ENCODE measurements at regions not wholly inside any gene's neighbourhood (a gene's known extent, or its start where the extent isn't known, plus 50 kb on each side); places are given as distances from the start of the nearest gene placed in this dataset.

DNA sequence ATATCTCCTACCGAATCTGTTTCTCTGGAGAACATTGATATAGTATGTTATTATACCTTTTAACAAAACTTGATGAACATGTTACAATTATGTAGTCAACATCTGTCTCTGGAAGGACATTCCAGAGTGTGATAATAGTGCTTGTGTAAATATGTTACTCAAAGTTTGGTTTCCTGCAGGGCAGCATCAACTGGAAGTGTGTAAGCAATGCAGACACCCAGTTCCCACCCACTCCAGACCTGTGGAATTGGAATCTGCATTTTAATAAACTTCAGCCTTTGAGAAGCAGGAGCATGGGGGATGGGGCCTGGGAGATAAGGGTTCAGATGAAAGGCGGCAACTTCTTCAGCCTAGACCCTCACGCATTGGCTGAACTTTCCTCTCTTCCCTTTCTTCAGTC is 398.9 kb downstream of the RND3 start:
- TF ChIP-seq, protein P1, sequence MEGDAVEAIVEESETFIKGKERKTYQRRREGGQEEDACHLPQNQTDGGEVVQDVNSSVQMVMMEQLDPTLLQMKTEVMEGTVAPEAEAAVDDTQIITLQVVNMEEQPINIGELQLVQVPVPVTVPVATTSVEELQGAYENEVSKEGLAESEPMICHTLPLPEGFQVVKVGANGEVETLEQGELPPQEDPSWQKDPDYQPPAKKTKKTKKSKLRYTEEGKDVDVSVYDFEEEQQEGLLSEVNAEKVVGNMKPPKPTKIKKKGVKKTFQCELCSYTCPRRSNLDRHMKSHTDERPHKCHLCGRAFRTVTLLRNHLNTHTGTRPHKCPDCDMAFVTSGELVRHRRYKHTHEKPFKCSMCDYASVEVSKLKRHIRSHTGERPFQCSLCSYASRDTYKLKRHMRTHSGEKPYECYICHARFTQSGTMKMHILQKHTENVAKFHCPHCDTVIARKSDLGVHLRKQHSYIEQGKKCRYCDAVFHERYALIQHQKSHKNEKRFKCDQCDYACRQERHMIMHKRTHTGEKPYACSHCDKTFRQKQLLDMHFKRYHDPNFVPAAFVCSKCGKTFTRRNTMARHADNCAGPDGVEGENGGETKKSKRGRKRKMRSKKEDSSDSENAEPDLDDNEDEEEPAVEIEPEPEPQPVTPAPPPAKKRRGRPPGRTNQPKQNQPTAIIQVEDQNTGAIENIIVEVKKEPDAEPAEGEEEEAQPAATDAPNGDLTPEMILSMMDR (IDR thresholded peaks at IDR 0.05; ENCODE audit: low read depth, low read length), result no peak

DNA sequence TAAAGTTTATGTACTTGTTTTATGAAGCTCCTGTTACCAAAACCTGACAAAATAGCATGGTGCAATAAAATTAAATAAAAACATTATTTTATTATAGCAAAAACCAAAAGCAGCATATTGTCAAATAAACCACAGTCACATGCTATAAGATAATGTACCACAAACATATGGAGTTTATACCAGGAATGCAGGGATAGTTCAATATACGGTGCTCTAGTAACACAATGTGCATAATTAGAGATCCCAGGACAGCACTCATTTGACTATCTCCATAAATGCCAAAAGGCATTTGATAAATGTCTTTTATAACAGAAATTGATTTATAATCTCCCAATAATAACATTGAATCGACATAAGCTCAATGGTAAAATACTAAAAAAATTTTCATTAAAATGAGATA is 402.0 kb downstream of the RND3 start:
- TF ChIP-seq, protein P1 (IDR thresholded peaks at IDR 0.05; ENCODE audit: low read depth, low read length), result no peak
- no peak for DNase-seq (ENCODE audit: extremely low read depth, low read depth)

More for the DNA sequence above, 398.9 kb downstream of the RND3 start:
- DNase-seq (ENCODE audit: extremely low read depth, low read depth), result no peak

GRCh38 chr2:150081775-150082481 is 405.5 kb downstream of the RND3 start:
- TF ChIP-seq, protein P1 (IDR thresholded peaks at IDR 0.05; ENCODE audit: low read depth, low read length), result no peak
- no peak for DNase-seq (ENCODE audit: extremely low read depth, low read depth)

DNA sequence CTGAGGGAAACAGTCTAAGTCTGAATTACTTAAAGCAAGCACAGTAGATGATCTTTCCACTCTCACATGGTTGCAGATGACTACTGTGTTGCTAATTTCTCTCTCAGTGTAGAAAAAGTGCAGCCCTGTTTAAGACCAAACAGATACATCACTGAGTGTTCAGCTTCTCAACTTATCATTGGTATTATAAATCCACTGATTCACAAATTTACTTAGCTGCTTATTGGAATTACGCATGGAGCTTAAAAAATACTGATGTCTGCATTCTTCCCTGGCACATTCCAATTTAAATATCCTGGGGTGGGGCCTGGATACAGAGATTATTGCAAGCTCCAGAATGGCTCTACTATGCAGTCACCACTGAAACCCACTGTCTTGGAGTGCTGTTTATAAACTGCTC is 411.2 kb downstream of the RND3 start:
- DNase-seq (ENCODE audit: extremely low read depth, low read depth), result no peak
- TF ChIP-seq, protein P1 (IDR thresholded peaks at IDR 0.05; ENCODE audit: low read depth, low read length), result no peak

GRCh38 chr2:150075831-150076230 is 411.6 kb downstream of the RND3 start:
- TF ChIP-seq, protein P1 (IDR thresholded peaks at IDR 0.05; ENCODE audit: low read depth, low read length), result no peak
- no peak for DNase-seq (ENCODE audit: extremely low read depth, low read depth)

DNA sequence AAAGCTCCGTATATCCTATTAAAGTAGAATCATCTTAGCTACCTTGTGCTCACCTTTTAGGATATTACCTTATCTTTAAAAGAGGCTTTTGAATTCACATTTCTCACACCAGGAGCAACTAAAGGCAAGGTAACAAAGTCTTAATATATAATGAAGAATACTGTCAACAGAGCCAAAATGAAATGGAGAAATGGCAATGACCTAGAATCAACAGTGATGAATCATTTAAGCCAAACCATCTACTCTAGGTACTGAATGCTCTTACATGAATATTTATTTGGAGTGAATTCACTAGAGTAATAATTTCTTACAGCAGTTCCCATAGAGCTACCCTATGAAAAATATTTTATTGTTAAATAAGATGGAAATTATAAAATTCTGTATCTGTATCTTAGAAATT is 421.0 kb downstream of the RND3 start:
- TF ChIP-seq, protein P1 (IDR thresholded peaks at IDR 0.05; ENCODE audit: low read depth, low read length), result no peak
- no peak for DNase-seq (ENCODE audit: extremely low read depth, low read depth)

GRCh38 chr2:150063931-150064548 is 423.4 kb downstream of the RND3 start:
- TF ChIP-seq, protein P1 (IDR thresholded peaks at IDR 0.05; ENCODE audit: low read depth, low read length), result no peak
- DNase-seq (ENCODE audit: extremely low read depth, low read depth), result no peak
